IMR-90 (cell line): ENCODE measurements at regions not wholly inside any gene's neighbourhood (a gene's known extent, or its start where the extent isn't known, plus 50 kb on each side); places are given as distances from the start of the nearest gene placed in this dataset.

ENCODE experiments used
- ATAC-seq: fragments of 200-7000 bp; cut with Tn5 transposase; 2 replicates; pipeline ENCODE4 v1.9.1; 2020; ENCODE audit warnings: low read depth, mild to moderate bottlenecking, moderate library complexity
- BruUV-seq: library from RNA; stranded (reverse); fragments of 400-500 nt; replicated peaks from 2 replicates; lab custom pipeline; 2021; lab: Mats Ljungman, UMichigan
- CTCF ChIA-PET: fragments of 300-600 bp; formaldehyde crosslinking; extraction: SDS; loops from one replicate; lab custom pipeline; 2021; ENCODE audit warnings: antibody characterized with exemption; lab: Yijun Ruan, JAX
- POLR2A ChIA-PET: fragments of 300-600 bp; sonication (Branson Sonifier 250); formaldehyde crosslinking; loops from one replicate; lab custom pipeline; 2022; ENCODE audit warnings: antibody characterized with exemption; ENCODE audit not compliant: unreplicated experiment; lab: Charles Lee
- DNase-seq: peaks from one replicate; pipeline ENCODE4 v3.0.0; 2013
- H2AFZ ChIP-seq: replicated peaks from 2 replicates; pipeline ENCODE3; 2013; ENCODE audit warnings: low read length, mild to moderate bottlenecking; ENCODE audit not compliant: poor library complexity
- H2AK5ac ChIP-seq: 2 replicates; pipeline ENCODE4 v1.6.1; 2013; ENCODE audit warnings: low read depth, low read length, inconsistent platforms
- H2AK9ac ChIP-seq: replicated peaks from 2 replicates; pipeline ENCODE3; 2013; ENCODE audit warnings: mild to moderate bottlenecking, low read depth, low read length, moderate library complexity; ENCODE audit not compliant: poor library complexity
- H2BK120ac ChIP-seq: 2 replicates; pipeline ENCODE4 v1.6.1; 2013; ENCODE audit warnings: low read depth, low read length, inconsistent platforms
- H2BK15ac ChIP-seq: 3 replicates; pipeline ENCODE4 v1.6.1; 2013; ENCODE audit warnings: low read depth, low read length, inconsistent platforms
- H2BK20ac ChIP-seq: 2 replicates; pipeline ENCODE4 v1.6.1; 2013; ENCODE audit warnings: low read depth, mild to moderate bottlenecking, inconsistent platforms, low read length, moderate library complexity
- H2BK5ac ChIP-seq: 2 replicates; pipeline ENCODE4 v1.6.1; 2013; ENCODE audit warnings: mild to moderate bottlenecking, low read depth, low read length, inconsistent platforms; ENCODE audit not compliant: poor library complexity, severe bottlenecking
- H3K14ac ChIP-seq: replicated peaks from 2 replicates; pipeline ENCODE4 v1.6.1; 2013; ENCODE audit warnings: low read depth, low read length, inconsistent platforms
- H3K18ac ChIP-seq: 2 replicates; pipeline ENCODE4 v1.6.1; 2013; ENCODE audit warnings: low read depth, low read length, control low read depth
- H3K23ac ChIP-seq: 2 replicates; pipeline ENCODE4 v1.6.1; 2013; ENCODE audit warnings: low read depth, low read length, inconsistent platforms
- H3K27ac ChIP-seq: 2 replicates; pipeline ENCODE4 v1.5.1; 2013; ENCODE audit warnings: mild to moderate bottlenecking, control low read depth, low read length; ENCODE audit not compliant: insufficient read depth
- H3K27me3 ChIP-seq: 2 replicates; pipeline ENCODE4 v1.6.1; 2013; ENCODE audit warnings: low read length; ENCODE audit not compliant: control insufficient read depth, insufficient read depth
- H3K36me3 ChIP-seq: 2 replicates; pipeline ENCODE4 v1.6.1; 2013; ENCODE audit warnings: low read length, mixed read lengths; ENCODE audit not compliant: control insufficient read depth, insufficient read depth
- H3K4ac ChIP-seq: 2 replicates; pipeline ENCODE4 v1.6.1; 2013; ENCODE audit warnings: low read depth, low read length, inconsistent platforms
- H3K4me1 ChIP-seq: 2 replicates; pipeline ENCODE4 v1.6.1; 2013; ENCODE audit warnings: low read length, mixed read lengths; ENCODE audit not compliant: control insufficient read depth, insufficient read depth
- H3K4me2 ChIP-seq: 2 replicates; pipeline ENCODE4 v1.6.1; 2013; ENCODE audit warnings: low read depth, mild to moderate bottlenecking, control low read depth, low read length, moderate library complexity
- H3K4me3 ChIP-seq: 2 replicates; pipeline ENCODE4 v1.5.1; 2013; ENCODE audit warnings: low read depth, mild to moderate bottlenecking, control low read depth, low read length, moderate library complexity; ENCODE audit not compliant: insufficient read depth
- H3K56ac ChIP-seq: 2 replicates; pipeline ENCODE4 v1.6.1; 2013; ENCODE audit warnings: low read length, inconsistent platforms; ENCODE audit not compliant: insufficient read depth; ENCODE audit errors: extremely low read depth
- H3K79me1 ChIP-seq, 2 experiments: 2 replicates each; pipeline ENCODE4 v1.6.1; 2013; ENCODE audit warnings: low read length in 2 of 2, inconsistent platforms in 1 of 2, low read depth in 1 of 2
- H3K9ac ChIP-seq: 2 replicates; pipeline ENCODE4 v1.6.1; 2013; ENCODE audit warnings: low read depth, low read length, control low read depth
- H3K9me1 ChIP-seq: 2 replicates; pipeline ENCODE4 v1.6.1; 2013; ENCODE audit warnings: low read length, inconsistent platforms; ENCODE audit not compliant: insufficient read depth
- H3K9me3 ChIP-seq: 2 replicates; pipeline ENCODE4 v1.6.1; 2013; ENCODE audit warnings: low read length; ENCODE audit not compliant: control insufficient read depth, insufficient read depth
- H4K20me1 ChIP-seq: 2 replicates; pipeline ENCODE4 v1.6.1; 2013; ENCODE audit warnings: low read length, inconsistent platforms; ENCODE audit not compliant: insufficient read depth
- H4K5ac ChIP-seq: 2 replicates; pipeline ENCODE4 v1.6.1; 2013; ENCODE audit warnings: mild to moderate bottlenecking, low read depth, low read length, control low read depth
- H4K8ac ChIP-seq, 2 experiments: 2 replicates each; pipeline ENCODE4 v1.6.1; 2013; ENCODE audit warnings: low read depth in 2 of 2, low read length in 2 of 2, control low read depth in 1 of 2, inconsistent platforms in 1 of 2
- H4K91ac ChIP-seq: 2 replicates; pipeline ENCODE4 v1.6.1; 2013; ENCODE audit warnings: low read depth, low read length, inconsistent platforms; ENCODE audit not compliant: insufficient read depth
- BHLHE40 ChIP-seq: fragments of 150-350 bp; IDR thresholded peaks from 2 replicates; pipeline ENCODE4 v1.6.1; 2016; ENCODE audit warnings: mild to moderate bottlenecking, low read depth, low read length
- CEBPB ChIP-seq: IDR thresholded peaks from 2 replicates; pipeline ENCODE4 v1.6.1; 2012; ENCODE audit warnings: low read depth, low read length, improper control_type of control experiment
- CHD1 ChIP-seq: IDR thresholded peaks from 2 replicates; pipeline ENCODE4 v1.6.1; 2012; ENCODE audit warnings: low read depth, low read length, improper control_type of control experiment
- CTCF ChIP-seq: conservative IDR thresholded peaks from 2 replicates; pipeline ENCODE4 v1.5.1; 2012; ENCODE audit warnings: mild to moderate bottlenecking, low read depth, low read length, improper control_type of control experiment
- FOS ChIP-seq: fragments of 150-350 bp; IDR thresholded peaks from 2 replicates; pipeline ENCODE4 v1.6.1; 2016; ENCODE audit warnings: low read depth, low read length
- MAFK ChIP-seq: IDR thresholded peaks from 2 replicates; pipeline ENCODE4 v1.6.1; 2012; ENCODE audit warnings: low read depth, low read length, improper control_type of control experiment
- MAZ ChIP-seq: IDR thresholded peaks from 2 replicates; pipeline ENCODE4 v1.6.1; 2012; ENCODE audit warnings: low read depth, mild to moderate bottlenecking, low read length, improper control_type of control experiment, moderate library complexity, borderline replicate concordance
- MXI1 ChIP-seq: IDR thresholded peaks from 2 replicates; pipeline ENCODE4 v1.6.1; 2012; ENCODE audit warnings: low read depth, mild to moderate bottlenecking, low read length, moderate library complexity, borderline replicate concordance
- NFE2L2 ChIP-seq: fragments of 150-350 bp; IDR thresholded peaks from 2 replicates; pipeline ENCODE4 v1.6.1; 2016; ENCODE audit warnings: low read depth, mild to moderate bottlenecking, low read length
- POLR2A ChIP-seq: IDR thresholded peaks from 2 replicates; pipeline ENCODE4 v1.6.1; 2012; ENCODE audit warnings: mild to moderate bottlenecking, low read depth, low read length
- RAD21 ChIP-seq: IDR thresholded peaks from 2 replicates; pipeline ENCODE4 v1.6.1; 2012; ENCODE audit warnings: low read length, improper control_type of control experiment
- RCOR1 ChIP-seq: IDR thresholded peaks from 2 replicates; pipeline ENCODE4 v1.6.1; 2012; ENCODE audit warnings: mild to moderate bottlenecking, low read length, improper control_type of control experiment; ENCODE audit not compliant: insufficient replicate concordance
- RFX5 ChIP-seq: IDR thresholded peaks from 2 replicates; pipeline ENCODE4 v1.8.0; 2012; ENCODE audit warnings: low read depth, mild to moderate bottlenecking, low read length, moderate library complexity
- SMC3 ChIP-seq: fragments of 150-350 bp; IDR thresholded peaks from 2 replicates; pipeline ENCODE4 v1.6.1; 2016; ENCODE audit warnings: low read depth, mild to moderate bottlenecking, antibody characterized with exemption, low read length, moderate library complexity
- WGBS, 2 experiments: methylation state at CpG; one replicate each; pipeline versions ENCODE4 v1.1.5 to v1.1.7; 2013; ENCODE audit warnings: missing lambda C conversion rate in 2 of 2; ENCODE audit not compliant: insufficient read length in 1 of 2; ENCODE audit errors: extremely low coverage in 2 of 2; 5-methylcytosine and 5-hydroxymethylcytosine counted together
- dilution Hi-C: fragments of 300-500 bp; cut with HindIII; formaldehyde crosslinking; loops from one replicate; pipeline ENCODE4 v1.14.3; 2018; ENCODE audit warnings: low sequenced_read_pairs; ENCODE audit not compliant: unreplicated experiment
- in situ Hi-C: fragments of 300-500 bp; cut with MboI; formaldehyde crosslinking; loops from 3 replicates; pipeline ENCODE4 v1.14.3; 2019; ENCODE audit warnings: low sequenced_read_pairs, inconsistent platforms, mixed read lengths
- intact Hi-C: fragments of 100-400 bp; cut with micrococcal nuclease; formaldehyde crosslinking; loops from 2 replicates; pipeline ENCODE4 v1.10.0; 2022
- TF ChIP-seq, protein P1 (sequence below): fragments of 150-350 bp; IDR thresholded peaks from 2 replicates; pipeline ENCODE4 v1.6.1; 2016; ENCODE audit warnings: low read depth, mild to moderate bottlenecking, low read length, moderate library complexity, borderline replicate concordance
- TF ChIP-seq, protein P2 (sequence below): fragments of 150-350 bp; IDR thresholded peaks from 2 replicates; pipeline ENCODE4 v1.6.1; 2017; ENCODE audit warnings: mild to moderate bottlenecking, antibody characterized with exemption, low read length, low read depth

DNA sequence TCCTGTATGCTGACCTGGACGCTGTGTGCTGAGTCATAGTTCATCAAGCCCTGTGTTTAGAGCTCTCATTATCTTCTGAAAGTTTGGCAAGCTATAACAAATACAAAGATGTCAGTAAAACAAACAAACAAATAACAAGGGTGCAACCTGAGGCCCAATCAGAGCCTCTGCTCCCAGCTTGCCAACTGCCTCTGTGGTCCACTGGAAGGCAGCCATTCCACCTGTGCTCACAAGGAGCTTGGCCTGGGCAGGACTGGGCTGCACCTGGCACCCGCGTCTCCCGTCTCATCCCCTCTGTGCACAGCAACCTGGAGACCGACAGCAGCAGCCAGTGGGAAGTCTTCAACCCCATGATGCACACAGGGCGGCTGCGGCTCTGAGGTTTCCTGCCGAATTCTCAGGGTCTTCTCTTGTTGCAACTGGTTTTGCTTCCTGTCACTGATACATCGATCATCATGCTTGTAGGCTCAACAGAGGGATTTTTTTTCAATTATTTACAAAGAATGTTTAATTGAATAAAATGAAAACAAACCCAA is 97.8 kb downstream of the TMEM18 start:
- dilution Hi-C loops (no loop called here), in situ Hi-C loops (no loop called here), intact Hi-C loops (no loop called here)
- H3K9ac ChIP-seq = no peak overlapping the region
- no peaks in the 10 kb centered on the region for H3K36me3 ChIP-seq
- H3K27ac ChIP-seq = no peak overlapping the region
- no peaks in the 10 kb centered on the region for H3K79me1 ChIP-seq
- H4K8ac ChIP-seq = no peak overlapping the region
- no peak overlapping the region for H2AFZ ChIP-seq
- H3K27me3 ChIP-seq = no peaks in the 10 kb centered on the region
- H4K5ac ChIP-seq = no peak overlapping the region
- H2BK120ac ChIP-seq = no peak overlapping the region
- no peak overlapping the region for H3K23ac ChIP-seq
- H2AK9ac ChIP-seq = no peak overlapping the region
- H4K91ac ChIP-seq = no peak overlapping the region
- H2BK5ac ChIP-seq = no peak overlapping the region
- H2BK15ac ChIP-seq = no peak overlapping the region
- H3K9me1 ChIP-seq = no peaks in the 10 kb centered on the region
- CTCF ChIA-PET = no interaction called here
- BruUV-seq = no TSS peak
- H3K18ac ChIP-seq = no peak overlapping the region
- 100% methylated on average over 2 of the region's 9 CpGs; no CpG with 5 or more reads in 1 of the 2 experiments for WGBS, 2 experiments
- no peaks in the 10 kb centered on the region for H3K4me1 ChIP-seq
- no peak overlapping the region for H3K14ac ChIP-seq
- H2BK20ac ChIP-seq = no peak overlapping the region
- ATAC-seq = no peak
- POLR2A ChIA-PET = no interaction called here
- peaks cover 33% of the 10 kb centered on the region for H3K9me3 ChIP-seq
- no peak overlapping the region for H3K4me3 ChIP-seq
- TF ChIP-seq BHLHE40 = no peak
- TF ChIP-seq RAD21 = no peak
- TF ChIP-seq RCOR1 = no peak
- no peak for TF ChIP-seq RFX5
- TF ChIP-seq NFE2L2 = no peak
- TF ChIP-seq CTCF = no peak
- no peak for TF ChIP-seq MXI1
- TF ChIP-seq CHD1 = no peak
- no peak for TF ChIP-seq POLR2A
- no peak for TF ChIP-seq MAZ
- TF ChIP-seq SMC3 = no peak
- TF ChIP-seq, protein P1, sequence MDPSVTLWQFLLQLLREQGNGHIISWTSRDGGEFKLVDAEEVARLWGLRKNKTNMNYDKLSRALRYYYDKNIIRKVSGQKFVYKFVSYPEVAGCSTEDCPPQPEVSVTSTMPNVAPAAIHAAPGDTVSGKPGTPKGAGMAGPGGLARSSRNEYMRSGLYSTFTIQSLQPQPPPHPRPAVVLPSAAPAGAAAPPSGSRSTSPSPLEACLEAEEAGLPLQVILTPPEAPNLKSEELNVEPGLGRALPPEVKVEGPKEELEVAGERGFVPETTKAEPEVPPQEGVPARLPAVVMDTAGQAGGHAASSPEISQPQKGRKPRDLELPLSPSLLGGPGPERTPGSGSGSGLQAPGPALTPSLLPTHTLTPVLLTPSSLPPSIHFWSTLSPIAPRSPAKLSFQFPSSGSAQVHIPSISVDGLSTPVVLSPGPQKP = no peak
- TF ChIP-seq CEBPB = no peak
- no peak for TF ChIP-seq MAFK
- TF ChIP-seq FOS = no peak
- TF ChIP-seq, protein P2, sequence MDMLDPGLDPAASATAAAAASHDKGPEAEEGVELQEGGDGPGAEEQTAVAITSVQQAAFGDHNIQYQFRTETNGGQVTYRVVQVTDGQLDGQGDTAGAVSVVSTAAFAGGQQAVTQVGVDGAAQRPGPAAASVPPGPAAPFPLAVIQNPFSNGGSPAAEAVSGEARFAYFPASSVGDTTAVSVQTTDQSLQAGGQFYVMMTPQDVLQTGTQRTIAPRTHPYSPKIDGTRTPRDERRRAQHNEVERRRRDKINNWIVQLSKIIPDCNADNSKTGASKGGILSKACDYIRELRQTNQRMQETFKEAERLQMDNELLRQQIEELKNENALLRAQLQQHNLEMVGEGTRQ = no peak
- no peak overlapping the region for H3K4ac ChIP-seq
- H3K4me2 ChIP-seq = no peak overlapping the region
- no peak for DNase-seq
- H4K20me1 ChIP-seq = no peaks in the 10 kb centered on the region
- H2AK5ac ChIP-seq = no peak overlapping the region
- H3K56ac ChIP-seq = no peak overlapping the region
